Caki2 (cell line): ENCODE measurements at regions not wholly inside any gene's neighbourhood (a gene's known extent, or its start where the extent isn't known, plus 50 kb on each side); places are given as distances from the start of the nearest gene placed in this dataset.
"Not testable (repeated sequence)": the region's sequence is repeated elsewhere in the genome, so short reads cannot be mapped to it uniquely, and the experiment has no call there.

Experiments used
- DNase-seq: peaks from one replicate; pipeline ENCODE4 v3.0.0-alpha.2; 2015; ENCODE audit warnings: low read depth
- in situ Hi-C: cut with HindIII; loops from 2 replicates; pipeline ENCODE4 v1.10.0; 2016; ENCODE audit warnings: low sequenced_read_pairs, low pct_unique_long_range_greater_than_20kb, mixed read lengths

DNA sequence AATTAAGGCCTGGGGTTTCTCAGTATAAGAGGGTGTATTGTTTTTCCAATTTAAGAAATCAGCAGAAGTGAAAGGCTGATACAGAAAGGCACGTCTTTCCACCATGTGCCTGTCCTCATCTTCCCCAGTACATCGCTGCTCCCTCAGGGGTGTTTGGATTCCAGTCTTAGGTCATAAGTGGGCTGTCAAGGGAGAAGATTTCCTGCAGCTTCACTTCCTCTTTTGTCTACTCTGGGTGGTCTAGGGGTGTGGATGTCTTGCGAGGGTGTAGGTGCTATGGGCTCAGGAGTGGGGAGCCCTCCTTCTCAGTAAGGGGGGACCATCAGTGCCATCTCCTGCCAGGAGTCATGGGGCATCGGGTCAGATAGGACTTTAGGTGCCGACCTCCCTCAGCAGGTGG lies 999.8 kb upstream of the NCAM2 start:
- no peak for DNase-seq
- in situ Hi-C loops, result no loop called here

DNA sequence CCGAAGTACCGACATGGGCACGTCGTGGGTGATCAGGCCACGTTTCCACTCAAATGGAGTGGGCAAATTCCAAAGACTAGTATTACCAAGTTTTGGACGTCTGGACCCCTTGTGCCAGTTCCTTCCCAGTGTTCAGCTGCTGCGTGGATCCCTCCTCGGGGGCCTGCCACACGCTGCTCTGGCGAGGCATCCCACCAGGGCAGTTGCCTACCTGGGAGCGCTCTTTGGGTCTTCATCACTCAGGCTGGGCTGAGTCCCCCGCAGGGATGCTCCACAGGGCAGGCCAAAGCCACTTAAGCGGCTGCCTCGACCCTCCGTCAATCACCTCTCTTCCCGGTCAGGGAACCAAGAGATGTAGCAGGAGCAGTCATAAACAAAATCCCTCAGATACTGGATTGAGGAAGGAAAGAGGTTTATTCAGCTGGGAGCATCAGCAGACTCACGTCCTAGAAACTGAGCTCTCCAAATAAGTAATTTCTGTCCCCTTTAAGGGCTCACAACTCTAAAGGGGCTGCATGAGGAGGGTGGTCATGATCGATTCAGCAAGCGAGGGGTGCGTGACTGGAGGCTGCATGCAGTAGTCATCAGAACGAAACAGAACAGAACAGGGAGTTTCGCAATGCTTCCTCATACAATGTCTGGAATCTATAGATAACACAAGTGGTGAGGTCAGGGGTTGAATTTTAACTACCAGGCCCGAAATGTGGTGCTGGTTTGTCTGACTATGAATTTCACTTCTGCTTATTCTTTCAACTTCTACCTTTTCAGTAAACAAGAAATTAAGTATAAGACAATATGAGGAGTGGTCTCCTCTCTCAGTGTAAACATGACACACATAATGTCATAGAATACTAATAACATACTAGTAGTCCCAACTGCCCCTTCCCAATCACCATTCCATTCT lies 998.6 kb upstream of the NCAM2 start:
- in situ Hi-C loops, result no loop called here
- DNase-seq, result no peak

DNA sequence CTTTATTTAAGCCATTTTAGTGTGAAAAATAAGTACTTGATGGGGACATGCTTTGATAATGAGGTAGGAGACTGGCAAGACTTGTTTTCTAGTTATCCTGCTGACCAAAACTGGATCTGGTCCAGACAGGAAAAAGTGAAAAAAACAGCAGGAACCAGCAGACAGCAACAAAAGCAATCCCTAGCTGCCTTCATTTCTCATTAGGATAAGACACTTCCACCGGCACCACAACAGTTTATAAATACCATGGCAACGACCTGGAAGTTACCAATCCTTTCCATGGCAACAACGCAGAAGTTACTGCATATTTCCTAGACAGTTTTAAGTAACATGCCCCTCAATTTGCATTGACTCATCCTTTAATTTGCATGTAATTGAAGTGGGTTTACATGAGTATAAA lies 993.8 kb upstream of the NCAM2 start:
- peak; percentile 12 for DNase-seq
- in situ Hi-C loops, result no loop called here

DNA sequence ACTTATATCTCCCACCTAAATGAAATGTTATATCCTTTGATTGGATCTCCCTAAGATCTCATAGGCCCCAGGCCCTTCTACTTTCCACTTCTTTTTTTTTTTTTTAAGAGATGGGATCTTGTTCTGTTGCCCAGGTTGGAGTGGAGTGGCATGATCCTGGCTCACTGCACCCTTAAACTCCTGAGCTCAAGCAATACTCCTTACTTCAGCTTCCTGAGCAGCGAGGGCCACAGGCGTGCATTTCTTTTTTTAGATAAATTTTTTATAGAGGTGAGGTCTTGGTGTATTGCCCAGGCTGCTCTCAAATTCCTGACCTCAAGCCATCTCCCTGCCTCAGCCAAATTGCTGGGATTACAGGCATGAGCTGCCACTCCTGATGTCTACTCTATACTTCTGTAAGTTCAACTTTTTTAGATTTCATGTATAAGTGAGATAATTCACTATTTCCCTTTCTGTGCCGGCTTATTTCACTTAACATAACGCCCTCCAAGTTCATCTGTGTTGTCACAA lies 987.5 kb upstream of the NCAM2 start:
- in situ Hi-C loops, result no loop called here
- DNase-seq, result no peak

DNA sequence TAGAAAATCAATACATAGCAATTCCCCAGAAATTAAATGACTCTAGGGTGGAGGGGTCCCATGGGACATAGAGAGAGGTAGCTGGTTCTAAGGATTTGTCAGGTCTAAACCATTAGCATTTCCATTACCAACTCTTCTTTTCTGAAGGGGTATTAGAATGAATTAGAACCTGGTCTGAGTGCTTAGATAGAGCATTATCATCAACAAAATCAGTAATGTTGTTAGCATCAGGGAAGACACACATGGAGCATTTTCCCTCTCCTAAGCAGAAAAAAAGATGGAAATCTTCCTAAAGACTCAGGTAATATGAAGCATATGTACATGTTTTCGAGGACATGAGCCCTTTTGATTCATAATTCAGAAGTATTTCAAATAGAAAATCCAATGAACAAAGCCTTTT lies 984.4 kb upstream of the NCAM2 start:
- no peak for DNase-seq
- in situ Hi-C loops, result no loop called here

DNA sequence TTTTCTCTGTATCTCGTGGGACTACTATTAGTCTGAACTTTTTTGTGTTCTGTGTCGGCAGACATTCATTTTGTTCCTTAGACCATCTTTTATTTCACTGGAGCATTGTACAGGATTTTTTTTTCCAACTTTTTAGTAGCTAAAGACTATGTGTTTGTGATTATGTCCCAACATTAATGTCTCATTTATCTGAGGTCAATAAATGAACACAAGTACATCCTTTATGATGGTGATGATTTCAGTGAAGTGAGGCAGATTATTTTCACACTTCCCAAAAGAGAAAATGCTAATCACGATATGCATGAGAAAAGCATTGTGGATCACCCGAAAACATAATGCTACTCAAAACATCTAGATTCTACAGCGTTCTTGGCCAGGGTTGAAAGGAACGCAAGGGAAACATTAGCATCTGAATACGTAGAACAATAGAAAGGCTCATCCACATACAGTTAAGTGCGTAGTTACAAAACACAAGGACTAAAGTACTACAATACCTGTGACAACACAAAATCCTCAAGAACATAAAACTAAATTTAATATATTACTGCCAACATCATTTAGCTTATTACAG lies 981.7 kb upstream of the NCAM2 start:
- no peak for DNase-seq
- in situ Hi-C loops, result no loop called here

DNA sequence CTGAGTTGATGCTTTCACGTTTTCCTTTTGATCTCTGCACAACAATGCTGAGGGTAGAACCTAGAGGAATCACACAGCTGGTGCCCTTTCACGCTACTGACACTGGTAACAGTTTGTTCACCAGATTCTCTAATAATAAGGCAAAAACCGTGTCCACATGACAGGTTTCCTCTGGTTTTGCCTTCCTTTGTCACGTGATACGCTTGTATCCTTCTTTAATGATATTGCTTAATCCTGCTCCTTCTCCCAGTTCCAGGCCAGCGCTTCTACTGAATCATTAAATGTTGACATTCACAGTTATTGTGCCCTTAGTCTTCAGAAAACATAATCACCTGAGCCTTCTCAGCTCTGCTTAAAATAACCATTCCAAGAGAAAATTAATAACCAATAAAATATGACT lies 978.2 kb upstream of the NCAM2 start:
- no peak for DNase-seq
- in situ Hi-C loops, result no loop called here

DNA sequence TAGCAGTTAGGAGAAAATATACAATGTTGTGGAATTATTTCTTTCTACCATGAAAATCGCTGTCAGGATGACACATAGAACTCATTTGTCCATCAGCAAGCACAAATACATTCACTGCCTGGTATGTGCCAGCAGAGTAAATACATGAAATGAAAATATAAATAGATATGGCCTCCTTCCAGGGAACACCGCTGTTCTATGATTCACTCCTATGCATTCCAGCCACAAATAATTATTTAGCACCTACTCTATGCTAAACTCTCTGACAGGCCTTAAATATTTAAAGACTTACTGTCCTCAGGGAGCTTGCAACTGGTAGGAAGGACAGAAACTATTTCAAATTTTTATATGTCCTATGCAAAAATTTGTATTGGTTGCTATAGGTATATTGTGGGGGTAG lies 975.0 kb upstream of the NCAM2 start:
- in situ Hi-C loops, result no loop called here
- no peak for DNase-seq

DNA sequence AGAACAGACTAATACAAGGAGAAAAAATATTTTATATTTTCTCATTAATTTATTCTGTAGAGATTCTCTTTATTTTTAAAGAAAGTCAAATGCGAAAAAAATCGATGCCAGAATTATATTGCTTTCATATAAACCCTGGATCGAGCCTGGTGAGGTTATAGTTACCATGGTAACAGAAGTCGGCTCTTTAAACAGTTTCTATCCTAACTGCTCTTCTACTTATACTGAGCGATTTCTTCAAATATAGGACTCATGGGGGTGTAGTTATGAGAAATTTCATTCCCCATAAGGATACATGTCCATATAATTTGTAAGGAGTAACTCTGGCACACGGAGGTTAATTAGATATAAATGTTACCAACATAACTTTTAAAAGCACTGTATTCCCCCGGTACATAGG lies 973.5 kb upstream of the NCAM2 start:
- in situ Hi-C loops, result no loop called here
- DNase-seq, result no peak

DNA sequence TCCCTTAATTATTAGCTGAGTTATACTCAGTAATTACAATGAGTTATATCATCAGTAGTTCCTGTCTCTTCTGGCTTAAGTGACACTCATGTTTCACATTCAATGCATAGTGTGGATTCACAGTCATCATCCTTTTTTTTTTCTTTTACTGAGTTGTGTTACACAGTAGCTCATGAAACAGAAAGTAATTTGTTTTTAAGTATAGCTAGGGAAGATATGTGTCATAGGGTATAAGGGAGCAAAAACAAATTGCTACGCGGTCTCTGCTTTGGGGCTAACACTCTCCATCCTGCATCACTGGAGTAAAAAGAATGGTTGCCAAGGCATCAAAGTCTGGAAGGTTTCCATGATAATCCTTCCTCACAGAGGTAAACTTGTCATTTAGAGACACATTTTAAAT lies 971.7 kb upstream of the NCAM2 start:
- DNase-seq, result no peak
- in situ Hi-C loops, result no loop called here

DNA sequence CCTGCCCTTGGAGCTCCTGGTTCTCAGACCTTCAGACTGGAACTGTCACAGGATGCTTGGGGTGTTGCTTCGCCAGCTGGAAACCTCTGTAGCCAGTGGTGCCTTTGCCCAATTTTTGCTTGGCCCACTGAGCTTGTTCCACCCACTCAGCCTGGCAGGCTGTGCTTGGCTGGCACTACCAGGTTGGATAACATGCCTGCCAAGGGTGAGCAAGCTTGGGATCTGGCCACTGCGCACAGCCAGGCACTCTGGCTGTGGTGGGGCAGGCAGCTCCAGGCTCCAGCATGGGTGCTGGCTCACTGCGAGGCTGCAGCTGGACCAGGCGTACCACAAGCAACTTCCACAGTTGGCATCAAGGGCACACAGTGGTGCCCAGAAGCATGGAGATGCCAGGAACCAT lies 967.8 kb upstream of the NCAM2 start:
- in situ Hi-C loops, result no loop called here
- DNase-seq, result no peak

DNA sequence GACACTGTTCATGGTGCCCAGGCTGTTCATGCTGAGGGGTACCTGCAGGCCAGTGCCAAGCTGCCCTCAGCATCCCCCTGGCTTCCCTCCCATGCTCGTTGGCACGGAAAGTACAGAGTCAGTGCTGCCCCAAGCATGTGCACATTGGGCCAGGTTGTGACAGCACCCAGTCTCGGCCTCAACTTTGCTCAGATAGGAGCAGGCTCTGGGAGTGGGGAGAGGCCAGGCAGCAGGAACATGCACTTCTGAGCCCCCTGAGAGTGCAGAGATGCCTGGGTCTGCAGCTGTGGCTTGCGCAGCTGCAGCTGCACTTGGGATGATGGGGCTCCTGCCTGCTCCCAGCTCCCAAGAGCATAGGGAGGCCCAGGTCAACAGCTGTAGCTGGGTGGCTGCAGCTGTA lies 966.4 kb upstream of the NCAM2 start:
- no peak for DNase-seq
- in situ Hi-C loops, result no loop called here

DNA sequence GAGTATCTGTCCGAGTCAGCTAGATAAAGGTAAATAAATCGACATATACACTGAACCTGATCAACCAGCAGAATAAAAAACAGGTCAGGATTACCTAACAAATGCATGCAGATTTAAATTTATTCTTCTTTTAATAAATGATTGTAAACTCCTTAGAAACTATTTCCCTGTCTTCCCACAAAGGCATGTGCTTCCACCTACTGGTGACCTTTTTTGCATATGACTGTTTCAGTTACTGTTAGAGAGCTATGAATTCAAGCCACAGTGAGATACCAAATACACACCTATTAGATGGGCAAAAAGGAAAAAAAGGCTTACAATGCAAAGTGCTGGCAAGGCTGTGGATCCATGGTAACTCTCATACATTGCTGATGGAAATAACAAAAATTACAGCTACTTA lies 957.4 kb upstream of the NCAM2 start:
- in situ Hi-C loops, result no loop called here

DNA sequence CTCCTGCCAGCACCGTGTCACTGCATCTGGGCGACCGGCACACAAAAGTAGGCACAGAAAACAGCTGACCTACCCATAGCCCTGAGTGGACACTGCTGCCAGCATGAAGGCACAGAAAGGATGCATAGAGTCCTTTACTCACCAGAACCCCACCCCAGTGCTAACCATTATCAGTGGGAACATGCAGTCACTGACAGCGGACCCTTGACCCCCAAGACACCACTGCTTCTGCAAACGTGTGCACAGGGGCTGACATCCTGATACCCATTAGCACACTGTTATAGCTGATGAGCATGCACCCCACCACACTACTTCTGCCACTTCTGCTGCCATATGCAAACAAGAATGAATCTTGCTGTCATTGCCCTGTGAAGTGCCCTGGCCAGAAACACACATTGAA lies 953.0 kb upstream of the NCAM2 start:
- in situ Hi-C loops, result no loop called here
- no peak for DNase-seq

More for the DNA sequence above, 957.4 kb upstream of the NCAM2 start:
- DNase-seq, result peak; percentile 10

DNA sequence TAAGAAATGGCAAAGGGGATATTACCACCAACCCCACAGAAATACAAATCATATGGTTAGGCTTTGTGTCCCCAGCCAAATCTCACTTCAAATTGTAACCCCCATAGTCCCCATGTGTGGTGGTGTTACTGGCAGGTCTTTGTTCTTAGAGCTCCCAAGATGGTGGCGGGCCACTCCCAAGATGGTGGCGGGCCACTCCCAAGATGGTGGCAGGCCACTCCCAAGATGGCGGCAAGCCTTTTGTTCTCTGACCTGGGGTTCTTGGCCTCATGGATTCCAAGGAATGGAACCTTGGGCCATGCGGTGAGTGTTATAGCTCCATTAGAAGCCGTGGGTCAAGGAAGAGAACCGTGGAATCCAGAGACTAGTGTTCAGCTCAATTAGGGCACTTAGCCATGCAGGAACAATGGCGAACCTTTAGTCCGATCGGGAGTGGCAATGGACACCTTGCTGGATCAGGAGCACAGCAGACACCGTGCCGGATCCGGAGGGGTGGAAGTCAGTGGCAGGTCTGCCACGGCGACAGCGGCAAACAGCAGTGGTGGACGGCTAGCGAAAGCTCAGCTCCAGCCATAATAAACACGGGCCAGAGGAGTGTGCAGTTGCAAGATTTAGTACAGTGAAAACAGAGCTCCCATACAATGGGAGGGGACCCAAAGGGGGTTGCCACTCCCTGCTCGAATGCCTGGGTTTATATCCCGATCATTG lies 949.9 kb upstream of the NCAM2 start:
- in situ Hi-C loops, DNase-seq: not testable (repeated sequence)

DNA sequence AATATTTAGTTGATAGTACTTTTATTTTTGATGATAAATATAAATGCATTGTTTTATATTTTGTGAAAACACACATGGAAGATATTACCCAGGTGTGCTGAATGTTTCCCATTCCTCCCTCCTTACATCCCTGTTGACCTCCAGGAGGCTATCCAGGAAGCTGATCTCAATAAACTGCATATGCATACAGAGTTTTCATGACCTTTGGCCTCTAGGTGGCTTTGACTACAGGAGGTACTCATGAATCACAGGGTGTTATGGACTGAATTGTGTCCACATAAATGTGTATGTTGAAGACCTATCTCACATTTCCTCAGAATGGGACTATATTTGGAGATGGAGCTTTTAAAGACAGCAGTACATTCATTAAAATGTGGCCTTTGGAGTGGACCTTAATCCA lies 914.9 kb upstream of the NCAM2 start:
- no peak for DNase-seq
- in situ Hi-C loops, result no loop called here

DNA sequence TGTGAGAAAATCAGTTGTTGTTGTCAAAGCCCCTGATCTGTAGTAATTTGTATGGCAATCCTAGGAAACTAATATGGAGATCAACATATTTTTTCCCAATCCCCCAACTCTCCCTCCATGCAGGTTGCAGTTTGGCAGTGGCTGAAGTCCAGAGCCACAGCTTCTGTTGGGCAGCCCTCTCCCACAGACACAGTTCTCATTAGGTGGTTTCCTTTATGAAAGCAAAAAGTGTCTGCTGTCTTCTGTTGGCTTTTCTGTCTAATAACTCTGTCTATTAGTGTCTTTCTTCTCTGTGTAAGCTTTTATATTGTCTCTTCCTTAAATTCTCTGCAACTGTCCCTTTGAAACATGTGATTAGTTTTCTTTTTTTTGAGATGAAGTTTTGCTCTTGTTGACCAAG lies 914.3 kb upstream of the NCAM2 start:
- no peak for DNase-seq
- in situ Hi-C loops, result no loop called here

DNA sequence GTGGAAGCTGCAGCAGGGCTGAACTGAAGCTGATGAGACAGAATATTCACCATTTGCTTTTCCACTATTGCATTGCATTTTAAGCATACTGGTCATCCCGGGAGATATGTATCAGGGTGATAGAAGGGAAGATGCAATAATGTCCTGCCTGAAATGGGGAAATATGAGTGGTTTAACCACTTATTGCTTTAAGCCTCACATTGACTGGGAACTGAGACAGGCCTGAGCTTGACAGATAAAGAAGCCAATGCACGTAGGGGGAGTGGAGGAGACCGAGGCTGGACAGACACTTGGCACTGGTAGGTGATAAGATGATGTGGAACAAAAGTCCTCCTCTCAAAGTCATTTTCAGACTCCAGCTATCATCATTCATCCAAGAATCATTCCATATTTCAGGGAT lies 911.7 kb upstream of the NCAM2 start:
- in situ Hi-C loops, result no loop called here
- no peak for DNase-seq

DNA sequence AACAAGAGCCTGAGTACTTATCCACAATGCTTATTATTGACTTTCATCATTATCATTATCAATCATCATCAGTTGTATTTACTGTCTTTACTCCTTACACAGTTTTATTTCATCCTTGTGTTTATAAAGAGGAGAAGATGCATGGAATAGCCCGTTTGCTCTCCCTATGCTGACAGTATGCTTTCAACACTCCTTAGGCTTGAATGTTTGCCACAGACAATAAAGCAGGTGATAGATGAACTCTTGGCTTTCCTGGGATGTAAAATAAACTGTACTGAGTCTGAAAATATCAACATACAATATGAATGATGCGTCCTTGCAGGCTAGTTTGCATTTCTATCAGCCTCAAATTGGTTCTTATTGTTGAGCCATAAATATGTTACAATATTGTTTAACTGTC lies 891.8 kb upstream of the NCAM2 start:
- in situ Hi-C loops, result no loop called here
- DNase-seq, result no peak
